ENCODE measurements at regions not wholly inside any gene's neighbourhood (a gene's known extent, or its start where the extent isn't known, plus 50 kb on each side); places are given as distances from the start of the nearest gene placed in this dataset.

- Histone ChIP-seq H3K14ac (ENCODE audit: low read length in 2 of 2) (no peak overlapping the region), H3K4ac (ENCODE audit: low read depth in 1 of 2, low read length in 2 of 2) (no peak overlapping the region), H3K4me2 (ENCODE audit: low read length, poor library complexity, severe bottlenecking) (no peak overlapping the region), H2AFZ (ENCODE audit: low read depth, low read length) (no peak overlapping the region), H3K23ac (ENCODE audit: low read length in 2 of 2) (no peak overlapping the region), H2BK15ac (ENCODE audit: low read depth, poor library complexity, severe bottlenecking) (no peak overlapping the region), H2AK5ac (ENCODE audit: low read length, severe bottlenecking) (no peak overlapping the region), H3K36me3 (ENCODE audit: control insufficient read depth in 1 of 2, insufficient read depth in 2 of 2, low read depth in 1 of 2, low read length in 2 of 2) (no peaks in the 10 kb centered on the region), H4K8ac (ENCODE audit: low read length) (no peak overlapping the region), H3K9me3 (ENCODE audit: control insufficient read depth, low read length) (no peaks in the 10 kb centered on the region), H3K4me3 (ENCODE audit: insufficient read depth in 1 of 2, low read depth in 1 of 2, low read length in 2 of 2) (no peak overlapping the region), H3K9ac (ENCODE audit: low read length) (no peak overlapping the region), H3K79me1 (replicated peaks; ENCODE audit: low read length, poor library complexity, severe bottlenecking) (no peaks in the 10 kb centered on the region), H2BK12ac (ENCODE audit: low read length in 2 of 2) (no peak overlapping the region), H2BK120ac (ENCODE audit: low read depth, low read length) (no peak overlapping the region), H3K18ac (ENCODE audit: low read depth in 1 of 2, low read length in 2 of 2) (no peak overlapping the region), H3K4me1 (ENCODE audit: control insufficient read depth, insufficient read depth, low read depth, low read length) (peaks cover 1% of the 10 kb centered on the region), H3K27me3 (ENCODE audit: control insufficient read depth in 1 of 2, insufficient read depth in 1 of 2, low read length in 2 of 2) (no peaks in the 10 kb centered on the region), H2BK5ac (ENCODE audit: low read depth, low read length, poor library complexity, severe bottlenecking) (no peak overlapping the region), H3K27ac (ENCODE audit: low read length, poor library complexity, severe bottlenecking) (no peak overlapping the region), H4K91ac (ENCODE audit: low read length) (no peak overlapping the region)
- DNase-seq, result no peak
- 97% methylated on average over 1 of the region's 2 CpGs for WGBS
These were observed 113.3 kb upstream of the DUSP10 start for GRCh38 chr1:221855156-221855555.

- no peak overlapping the region for H4K91ac ChIP-seq (ENCODE audit: low read length)
These were observed 109.4 kb upstream of the DUSP10 start for GRCh38 chr1:221851336-221851735.

GRCh38 chr1:221850470-221851187 is 108.7 kb upstream of the DUSP10 start:
- peak overlapping the region in 1 of 2 experiments; percentile 68 for H3K4ac ChIP-seq (ENCODE audit: low read depth in 1 of 2, low read length in 2 of 2)
- no peaks in the 10 kb centered on the region for H3K9me3 ChIP-seq (ENCODE audit: control insufficient read depth, low read length)
- no peak overlapping the region for H3K23ac ChIP-seq (ENCODE audit: low read length in 2 of 2)
- H4K91ac ChIP-seq (ENCODE audit: low read length), result peak overlapping the region; percentile 62
- H3K4me3 ChIP-seq (ENCODE audit: insufficient read depth in 1 of 2, low read depth in 1 of 2, low read length in 2 of 2), result no peak overlapping the region
- H3K18ac ChIP-seq (ENCODE audit: low read depth in 1 of 2, low read length in 2 of 2), result peak overlapping the region in 1 of 2 experiments; percentile 75
- no peak overlapping the region for H2BK15ac ChIP-seq (ENCODE audit: low read depth, poor library complexity, severe bottlenecking)
- no peak overlapping the region for H3K4me2 ChIP-seq (ENCODE audit: low read length, poor library complexity, severe bottlenecking)
- H2BK5ac ChIP-seq (ENCODE audit: low read depth, low read length, poor library complexity, severe bottlenecking), result no peak overlapping the region
- no peak overlapping the region for H2AFZ ChIP-seq (ENCODE audit: low read depth, low read length)
- peaks cover 7% of the 10 kb centered on the region for H3K4me1 ChIP-seq (ENCODE audit: control insufficient read depth, insufficient read depth, low read depth, low read length)
- no peaks in the 10 kb centered on the region for H3K27me3 ChIP-seq (ENCODE audit: control insufficient read depth in 1 of 2, insufficient read depth in 1 of 2, low read length in 2 of 2)
- H3K9ac ChIP-seq (ENCODE audit: low read length), result no peak overlapping the region
- no peak for DNase-seq
- H2BK120ac ChIP-seq (ENCODE audit: low read depth, low read length), result no peak overlapping the region
- no peak overlapping the region for H3K27ac ChIP-seq (ENCODE audit: low read length, poor library complexity, severe bottlenecking)
- H4K8ac ChIP-seq (ENCODE audit: low read length), result peak overlapping the region; percentile 56
- no peak overlapping the region for H3K14ac ChIP-seq (ENCODE audit: low read length in 2 of 2)
- no peak overlapping the region for H2AK5ac ChIP-seq (ENCODE audit: low read length, severe bottlenecking)
- WGBS, result 87% methylated on average over 6 of the region's 8 CpGs
- peak overlapping the region in 1 of 2 experiments; percentile 37 for H2BK12ac ChIP-seq (ENCODE audit: low read length in 2 of 2)
- no peaks in the 10 kb centered on the region for H3K79me1 ChIP-seq (replicated peaks; ENCODE audit: low read length, poor library complexity, severe bottlenecking)
- no peaks in the 10 kb centered on the region for H3K36me3 ChIP-seq (ENCODE audit: control insufficient read depth in 1 of 2, insufficient read depth in 2 of 2, low read depth in 1 of 2, low read length in 2 of 2)

More at GRCh38 chr1:221851336-221851735, 109.4 kb upstream of the DUSP10 start:
- Histone ChIP-seq H2BK15ac (ENCODE audit: low read depth, poor library complexity, severe bottlenecking) (no peak overlapping the region), H2AK5ac (ENCODE audit: low read length, severe bottlenecking) (no peak overlapping the region), H3K27ac (ENCODE audit: low read length, poor library complexity, severe bottlenecking) (no peak overlapping the region), H2BK5ac (ENCODE audit: low read depth, low read length, poor library complexity, severe bottlenecking) (no peak overlapping the region), H3K18ac (ENCODE audit: low read depth in 1 of 2, low read length in 2 of 2) (no peak overlapping the region), H3K4me2 (ENCODE audit: low read length, poor library complexity, severe bottlenecking) (no peak overlapping the region), H3K36me3 (ENCODE audit: control insufficient read depth in 1 of 2, insufficient read depth in 2 of 2, low read depth in 1 of 2, low read length in 2 of 2) (no peaks in the 10 kb centered on the region), H3K14ac (ENCODE audit: low read length in 2 of 2) (no peak overlapping the region), H4K8ac (ENCODE audit: low read length) (no peak overlapping the region), H3K79me1 (replicated peaks; ENCODE audit: low read length, poor library complexity, severe bottlenecking) (no peaks in the 10 kb centered on the region), H3K4ac (ENCODE audit: low read depth in 1 of 2, low read length in 2 of 2) (no peak overlapping the region), H2BK12ac (ENCODE audit: low read length in 2 of 2) (no peak overlapping the region), H2AFZ (ENCODE audit: low read depth, low read length) (no peak overlapping the region), H3K4me1 (ENCODE audit: control insufficient read depth, insufficient read depth, low read depth, low read length) (peaks cover 1% of the 10 kb centered on the region), H2BK120ac (ENCODE audit: low read depth, low read length) (no peak overlapping the region), H3K4me3 (ENCODE audit: insufficient read depth in 1 of 2, low read depth in 1 of 2, low read length in 2 of 2) (no peak overlapping the region), H3K9ac (ENCODE audit: low read length) (no peak overlapping the region), H3K27me3 (ENCODE audit: control insufficient read depth in 1 of 2, insufficient read depth in 1 of 2, low read length in 2 of 2) (no peaks in the 10 kb centered on the region), H3K23ac (ENCODE audit: low read length in 2 of 2) (no peak overlapping the region), H3K9me3 (ENCODE audit: control insufficient read depth, low read length) (no peaks in the 10 kb centered on the region)
- no peak for DNase-seq

- H2AFZ ChIP-seq (ENCODE audit: low read depth, low read length), result no peak overlapping the region
- no peaks in the 10 kb centered on the region for H3K79me1 ChIP-seq (replicated peaks; ENCODE audit: low read length, poor library complexity, severe bottlenecking)
These were observed 108.0 kb upstream of the DUSP10 start for GRCh38 chr1:221849897-221850296.

More at GRCh38 chr1:221849897-221850296, 108.0 kb upstream of the DUSP10 start:
- no peak overlapping the region for H3K18ac ChIP-seq (ENCODE audit: low read depth in 1 of 2, low read length in 2 of 2)
- no peak overlapping the region for H3K4ac ChIP-seq (ENCODE audit: low read depth in 1 of 2, low read length in 2 of 2)
- no peaks in the 10 kb centered on the region for H3K27me3 ChIP-seq (ENCODE audit: control insufficient read depth in 1 of 2, insufficient read depth in 1 of 2, low read length in 2 of 2)
- H3K23ac ChIP-seq (ENCODE audit: low read length in 2 of 2), result no peak overlapping the region
- H3K36me3 ChIP-seq (ENCODE audit: control insufficient read depth in 1 of 2, insufficient read depth in 2 of 2, low read depth in 1 of 2, low read length in 2 of 2), result no peaks in the 10 kb centered on the region
- H3K27ac ChIP-seq (ENCODE audit: low read length, poor library complexity, severe bottlenecking), result no peak overlapping the region
- no peak for DNase-seq
- peaks cover 7% of the 10 kb centered on the region for H3K4me1 ChIP-seq (ENCODE audit: control insufficient read depth, insufficient read depth, low read depth, low read length)
- H3K9ac ChIP-seq (ENCODE audit: low read length), result no peak overlapping the region
- no peak overlapping the region for H3K4me3 ChIP-seq (ENCODE audit: insufficient read depth in 1 of 2, low read depth in 1 of 2, low read length in 2 of 2)
- H2BK12ac ChIP-seq (ENCODE audit: low read length in 2 of 2), result no peak overlapping the region
- H3K4me2 ChIP-seq (ENCODE audit: low read length, poor library complexity, severe bottlenecking), result no peak overlapping the region
- no peak overlapping the region for H4K91ac ChIP-seq (ENCODE audit: low read length)
- H2BK120ac ChIP-seq (ENCODE audit: low read depth, low read length), result no peak overlapping the region
- no peak overlapping the region for H3K14ac ChIP-seq (ENCODE audit: low read length in 2 of 2)
- 100% methylated on average over 1 of the region's 2 CpGs for WGBS
- H2BK5ac ChIP-seq (ENCODE audit: low read depth, low read length, poor library complexity, severe bottlenecking), result no peak overlapping the region
- no peaks in the 10 kb centered on the region for H3K9me3 ChIP-seq (ENCODE audit: control insufficient read depth, low read length)
- no peak overlapping the region for H2BK15ac ChIP-seq (ENCODE audit: low read depth, poor library complexity, severe bottlenecking)
- H2AK5ac ChIP-seq (ENCODE audit: low read length, severe bottlenecking), result no peak overlapping the region
- H4K8ac ChIP-seq (ENCODE audit: low read length), result no peak overlapping the region

Data from mesenchymal stem cell (in vitro differentiated cells and primary cell).